Inflammatory macrophage (primary cell): ENCODE measurements at regions not wholly inside any gene's neighbourhood (a gene's known extent, or its start where the extent isn't known, plus 50 kb on each side); places are given as distances from the start of the nearest gene placed in this dataset.

Source experiments
- DNase-seq, 2 donors: peaks; one replicate each; pipeline ENCODE4 v3.0.0-alpha.2; 2020 to 2022

DNA sequence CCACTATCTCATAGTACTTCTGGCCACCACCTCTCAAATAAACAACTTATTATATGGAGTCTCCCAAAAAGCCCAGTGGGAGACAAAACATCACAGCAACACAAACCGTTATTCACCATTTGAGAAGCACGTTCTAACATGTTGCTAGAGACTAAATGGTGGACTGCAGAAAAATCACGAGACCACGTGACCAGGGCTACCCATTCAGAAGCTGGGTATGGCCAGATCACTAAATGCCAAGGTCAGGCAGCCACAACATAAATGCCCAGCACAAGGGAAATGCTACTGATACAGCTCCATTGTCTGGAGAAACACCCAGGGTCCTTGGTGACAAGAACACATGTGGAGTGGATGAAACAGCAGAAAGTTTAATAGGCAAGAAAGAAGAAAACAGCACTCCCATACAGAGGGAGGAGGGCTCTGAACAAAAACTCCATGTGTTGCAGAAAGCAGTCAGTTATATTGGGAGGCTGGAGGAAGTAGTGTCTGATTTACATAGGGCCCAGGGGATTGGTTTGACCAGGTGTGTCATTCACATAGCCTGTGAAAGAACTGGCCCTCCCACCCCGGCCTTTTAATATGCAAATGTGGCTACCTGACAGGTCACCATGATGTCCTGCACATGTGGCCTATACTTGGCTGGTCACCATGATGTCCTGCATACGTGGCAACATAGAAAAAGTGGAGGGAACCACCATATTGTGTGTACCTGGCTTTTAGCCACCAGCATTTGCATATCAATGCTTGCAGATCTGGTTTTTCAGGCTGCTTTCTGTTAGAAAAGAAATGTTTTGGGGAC is 97.2 kb downstream of the TRIM36 start:
- DNase-seq, result no peak

DNA sequence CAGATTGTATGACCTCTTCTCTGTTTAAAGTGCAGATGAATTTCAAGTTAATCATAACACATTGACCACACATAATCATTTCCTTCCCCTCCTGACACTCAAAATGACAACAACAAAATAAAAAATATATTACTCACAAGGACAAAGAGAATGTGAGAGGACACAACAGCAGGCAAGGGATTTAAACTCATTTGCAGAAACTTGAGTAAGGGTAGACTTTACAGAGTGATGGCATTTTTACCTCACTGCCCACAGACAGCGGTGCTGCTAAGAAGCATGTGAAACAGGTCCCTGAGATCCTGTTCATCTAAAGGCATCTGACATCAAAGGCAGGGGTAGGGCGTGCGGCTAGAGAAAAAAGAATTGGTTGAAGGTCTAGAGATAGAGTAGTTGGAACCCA is 99.0 kb downstream of the TRIM36 start:
- no peak for DNase-seq

DNA sequence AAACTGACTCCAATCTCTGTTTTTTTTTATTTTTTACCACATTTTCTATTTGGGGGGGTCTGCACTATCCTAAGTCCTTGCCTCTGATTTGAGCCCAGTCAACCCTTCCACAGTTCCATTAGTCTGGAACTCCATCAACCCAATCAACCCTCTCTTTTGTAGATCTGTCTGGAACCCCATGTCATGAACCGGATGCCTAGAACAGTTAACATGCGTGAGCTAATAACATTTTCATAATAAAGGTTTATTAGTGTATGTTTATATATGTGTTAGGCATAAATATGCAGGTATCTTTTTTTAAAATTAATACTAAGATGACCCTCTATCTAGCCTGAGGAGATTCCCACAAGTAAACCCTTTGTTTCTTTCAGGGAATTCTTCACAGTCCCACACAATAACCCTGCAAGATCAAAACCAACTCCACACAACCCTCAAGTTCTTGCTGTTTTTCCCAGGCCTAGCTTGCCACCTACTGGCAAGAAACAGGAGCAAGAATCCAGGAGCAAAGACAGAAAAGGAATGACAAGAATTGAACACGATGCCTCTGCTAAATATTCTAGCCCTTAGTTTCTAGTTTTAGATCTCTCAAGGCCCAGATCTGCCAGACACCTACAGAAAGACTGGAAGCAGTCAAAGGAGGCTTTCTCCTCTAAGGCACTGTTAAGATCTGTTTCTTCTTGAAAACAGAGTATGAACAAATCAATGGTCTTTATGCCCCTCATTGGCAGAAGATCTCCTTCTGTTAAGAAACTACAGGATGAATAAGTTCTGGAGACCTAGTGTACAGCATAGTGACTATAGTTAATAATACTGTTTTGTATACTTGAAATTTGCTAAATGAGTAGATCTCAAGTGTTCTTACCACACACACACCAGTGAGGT is 100.4 kb downstream of the TRIM36 start:
- DNase-seq, result peak; percentile 41 to 42

DNA sequence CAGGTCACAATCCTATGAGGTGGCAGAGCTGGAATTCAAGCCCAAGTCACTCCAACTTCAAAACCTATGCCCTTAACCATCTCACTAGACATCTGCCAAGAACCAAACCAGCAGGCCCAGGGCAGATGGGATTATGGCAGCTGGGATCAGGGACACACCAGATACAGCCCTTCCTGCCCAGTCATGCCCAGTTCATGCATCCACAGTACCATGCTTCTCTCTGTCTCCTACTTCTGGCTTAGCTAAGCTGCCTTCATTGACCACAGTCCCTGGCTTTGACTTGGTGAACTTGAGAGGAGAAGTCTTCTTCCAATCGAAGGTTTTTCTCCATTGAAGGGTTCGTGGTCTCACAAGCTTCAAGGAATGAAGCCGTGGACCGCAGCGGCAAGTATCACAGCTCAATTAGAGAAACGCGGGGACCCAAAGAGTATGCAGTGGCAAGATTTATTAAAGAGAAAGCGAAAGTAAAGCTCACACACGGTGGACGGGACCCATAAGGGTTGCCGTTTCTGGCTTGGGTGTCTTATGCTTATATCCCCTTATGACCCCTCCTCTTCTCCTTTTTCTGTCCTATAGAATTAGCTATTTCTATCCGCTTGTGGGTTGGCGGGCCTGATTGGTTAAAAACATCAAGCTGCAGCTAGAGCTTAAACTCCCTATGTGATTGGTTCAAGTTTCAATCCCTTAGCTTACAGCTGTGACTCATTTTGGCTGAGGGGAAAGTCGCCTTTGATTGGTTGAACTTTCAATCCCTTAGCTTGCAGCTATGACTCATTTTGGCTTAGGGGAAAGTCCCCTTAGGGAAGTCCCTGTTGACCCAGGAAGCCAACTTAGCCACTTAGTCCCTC is 101.2 kb downstream of the TRIM36 start:
- peak; percentile 28 to 44 for DNase-seq

DNA sequence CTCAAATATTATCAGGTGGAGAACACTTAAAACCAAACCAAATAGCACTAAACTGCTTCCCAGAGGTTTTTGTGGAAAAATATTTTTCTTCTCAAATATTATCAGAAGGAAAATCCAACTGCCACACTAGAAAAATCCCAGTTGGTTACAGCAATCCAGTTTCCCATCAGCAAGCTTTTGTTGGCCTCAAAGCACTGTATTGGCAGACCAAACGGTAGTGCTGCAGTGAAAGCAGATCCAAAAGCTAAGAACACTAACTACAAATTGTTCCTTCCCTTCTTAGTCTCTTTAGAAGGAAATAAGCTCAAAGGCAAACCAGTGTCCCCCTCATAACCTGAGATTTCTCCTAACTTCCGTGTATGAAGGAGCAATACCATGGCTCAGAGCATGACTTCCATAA is 105.3 kb downstream of the TRIM36 start:
- no peak for DNase-seq

DNA sequence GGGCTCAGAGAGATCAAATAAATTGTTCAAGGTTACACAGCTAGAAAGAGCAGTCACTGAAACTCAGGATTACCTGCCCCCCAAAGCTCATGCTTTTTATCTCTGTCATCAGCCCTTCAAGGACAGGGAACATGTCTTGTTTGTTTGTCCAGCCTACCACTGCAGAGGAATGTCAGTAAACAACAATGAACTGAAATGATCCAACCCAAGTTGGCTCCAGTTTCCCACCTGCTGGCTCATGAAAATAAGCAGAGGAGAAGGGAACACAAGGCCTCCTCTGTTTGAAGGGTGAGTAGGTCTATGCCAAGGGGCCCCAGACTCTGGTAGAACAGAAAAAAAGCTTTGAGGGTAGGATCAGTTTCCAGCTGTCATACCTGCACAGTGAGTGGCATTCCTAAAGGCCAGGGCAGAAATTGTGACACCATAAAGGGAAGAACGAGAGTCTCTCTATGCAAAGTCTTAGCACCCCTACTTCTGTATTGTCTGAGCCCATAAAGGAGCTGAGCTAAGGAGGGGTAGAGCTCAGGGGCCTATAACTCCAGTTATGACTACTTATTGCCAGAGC is 115.2 kb downstream of the TRIM36 start:
- no peak for DNase-seq

DNA sequence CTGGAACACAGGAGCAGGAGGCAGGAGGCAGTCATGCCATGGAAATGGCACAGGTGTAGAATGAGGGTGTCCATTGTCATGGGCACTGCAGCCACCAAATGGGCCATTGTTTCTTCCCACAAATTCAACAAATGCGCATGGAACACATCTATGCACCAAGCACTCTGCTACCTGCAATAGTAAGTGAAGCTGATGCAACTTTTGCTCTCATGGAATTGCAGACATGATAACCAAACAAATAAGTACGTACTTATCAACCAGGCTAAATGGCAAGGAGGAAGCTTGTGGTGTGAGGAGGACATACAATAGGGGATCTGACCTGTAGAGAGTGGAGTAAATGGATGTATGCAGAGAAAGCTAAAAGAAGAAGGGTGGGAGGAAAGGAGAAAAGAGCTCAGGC is 116.8 kb downstream of the TRIM36 start:
- no peak for DNase-seq

DNA sequence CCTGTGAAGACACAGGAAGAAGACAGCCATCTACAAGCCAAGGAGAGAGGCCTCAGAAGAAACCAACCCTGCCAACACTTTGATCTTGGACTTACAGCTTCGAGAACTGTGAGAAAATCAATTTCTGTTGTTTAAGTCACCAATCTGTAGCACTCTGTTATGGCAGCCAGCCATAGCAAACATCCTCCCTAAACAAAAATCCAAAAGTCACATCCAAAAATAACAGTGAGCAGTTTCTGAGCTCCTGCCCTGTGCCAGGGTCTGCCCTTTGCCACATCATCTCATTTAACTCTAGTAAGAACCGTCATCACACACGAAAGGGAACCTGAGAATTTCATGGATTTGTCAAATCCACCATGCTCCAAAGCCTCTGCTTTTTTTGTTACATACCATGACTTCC is 118.8 kb downstream of the TRIM36 start:
- no peak for DNase-seq

DNA sequence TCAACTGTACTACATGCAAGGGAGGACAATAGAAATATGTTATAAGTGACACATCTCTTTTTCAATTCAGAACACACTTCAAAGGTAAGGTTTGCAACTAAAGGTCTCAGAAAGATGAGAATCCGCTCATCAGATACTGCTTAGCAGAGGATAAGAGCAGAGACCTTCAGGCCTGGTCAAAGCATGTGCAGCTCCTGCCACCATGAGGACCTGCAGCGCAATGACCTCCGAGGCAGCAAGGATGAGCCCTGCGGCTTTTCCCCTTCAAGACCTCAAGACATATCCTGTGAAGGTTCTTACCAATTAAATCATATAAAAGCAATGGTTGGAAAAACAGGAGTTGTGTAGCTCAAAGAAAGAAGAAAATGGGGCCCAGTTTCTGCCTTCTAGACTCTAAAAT is 135.8 kb downstream of the TRIM36 start:
- peak in 1 of 2 donors; percentile 2 for DNase-seq

DNA sequence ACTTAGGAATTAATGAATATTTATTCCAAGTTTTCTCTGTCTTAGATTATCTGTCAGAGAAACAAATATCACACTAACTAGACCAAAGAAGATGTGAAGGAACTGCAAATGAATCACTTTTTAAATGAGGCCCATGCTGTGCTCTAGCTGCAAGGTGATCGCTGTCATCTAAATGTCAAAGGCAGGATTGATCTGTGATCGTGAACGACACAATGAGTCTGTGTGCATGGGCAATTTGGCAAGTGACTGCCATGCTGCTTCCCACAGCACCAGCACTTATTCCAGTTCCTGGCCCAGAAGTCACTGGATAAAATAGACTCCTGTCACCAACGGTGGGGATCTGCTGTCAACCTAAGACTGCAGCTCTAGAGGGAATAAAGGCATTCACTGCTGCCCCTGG is 141.2 kb downstream of the TRIM36 start:
- no peak for DNase-seq

DNA sequence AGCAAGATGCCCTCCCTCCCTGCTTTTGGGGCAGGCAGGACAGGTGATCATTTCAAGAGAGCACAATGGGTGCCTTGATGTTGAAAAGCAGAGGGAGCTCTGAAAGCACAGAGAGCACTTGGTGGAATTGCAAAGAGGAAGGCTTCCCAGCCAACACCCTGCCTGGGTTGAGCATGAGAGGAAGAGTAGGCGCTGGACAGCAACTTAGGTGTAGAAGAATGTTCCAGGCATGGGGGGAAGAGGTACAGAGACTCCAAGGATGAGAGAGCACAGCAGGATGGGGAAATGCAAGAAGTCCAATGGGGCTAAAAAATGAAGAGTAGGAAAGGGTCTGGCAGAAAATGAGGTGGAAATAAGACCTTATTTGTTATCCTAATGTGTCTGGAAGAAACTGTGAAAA is 144.8 kb downstream of the TRIM36 start:
- no peak for DNase-seq

DNA sequence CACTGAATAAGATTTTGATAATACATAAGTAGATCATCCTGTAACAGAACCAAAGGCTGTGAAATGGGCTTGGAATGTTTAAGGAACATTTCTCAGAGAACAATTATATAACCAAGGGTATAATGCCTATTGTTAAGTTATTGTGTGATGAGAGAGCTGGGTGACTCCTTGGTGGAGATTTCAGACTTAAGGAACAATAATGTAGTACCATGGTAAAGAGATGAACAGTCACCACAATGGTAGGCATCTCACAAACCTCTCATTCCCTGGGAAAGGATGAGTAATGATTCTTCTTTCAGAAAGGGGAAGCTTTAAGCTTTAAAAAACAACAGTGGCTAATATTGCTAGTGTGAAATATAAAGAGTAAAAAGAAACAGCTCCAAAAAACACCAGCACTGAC is 147.4 kb downstream of the TRIM36 start:
- DNase-seq, result no peak

DNA sequence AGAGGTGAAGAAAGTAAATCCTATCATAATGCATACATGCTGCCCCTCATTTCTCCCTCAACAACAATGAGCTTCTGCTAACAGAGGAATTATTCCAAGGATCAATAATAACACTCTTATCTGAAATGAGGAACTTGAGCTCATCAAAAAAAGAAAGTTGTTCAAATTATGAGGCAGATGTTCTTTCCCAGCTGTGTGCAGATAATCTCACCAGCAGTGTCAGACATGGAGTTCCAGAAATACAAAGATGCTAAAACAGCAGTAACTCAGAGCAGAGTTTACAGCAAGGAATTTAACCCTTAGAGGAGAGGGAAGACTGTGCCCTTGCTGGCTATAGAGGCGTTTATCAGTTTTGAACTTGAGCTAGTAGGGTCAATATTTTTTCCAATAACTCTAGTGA is 153.1 kb downstream of the TRIM36 start:
- DNase-seq, result no peak

DNA sequence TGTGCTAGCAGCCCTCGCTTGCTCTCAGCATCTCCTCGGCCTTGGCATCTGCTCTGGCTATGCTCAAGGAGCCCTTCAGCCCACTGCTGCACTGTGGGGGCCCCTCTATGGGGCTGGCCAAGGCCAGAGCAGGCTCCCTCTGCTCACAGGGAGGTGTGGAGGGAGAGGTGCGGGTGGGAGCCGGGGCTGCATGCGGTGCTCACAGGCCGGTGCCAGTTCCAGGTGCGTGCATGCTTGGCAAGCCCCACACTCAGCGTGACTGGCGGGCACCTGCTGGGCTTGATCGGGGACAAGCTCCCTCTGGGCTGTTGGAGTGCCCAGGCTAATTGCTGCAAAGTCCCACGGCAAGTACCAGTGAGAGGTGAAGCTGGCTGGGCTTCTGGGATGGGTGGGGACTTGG is 170.5 kb downstream of the TRIM36 start:
- DNase-seq, result no peak

DNA sequence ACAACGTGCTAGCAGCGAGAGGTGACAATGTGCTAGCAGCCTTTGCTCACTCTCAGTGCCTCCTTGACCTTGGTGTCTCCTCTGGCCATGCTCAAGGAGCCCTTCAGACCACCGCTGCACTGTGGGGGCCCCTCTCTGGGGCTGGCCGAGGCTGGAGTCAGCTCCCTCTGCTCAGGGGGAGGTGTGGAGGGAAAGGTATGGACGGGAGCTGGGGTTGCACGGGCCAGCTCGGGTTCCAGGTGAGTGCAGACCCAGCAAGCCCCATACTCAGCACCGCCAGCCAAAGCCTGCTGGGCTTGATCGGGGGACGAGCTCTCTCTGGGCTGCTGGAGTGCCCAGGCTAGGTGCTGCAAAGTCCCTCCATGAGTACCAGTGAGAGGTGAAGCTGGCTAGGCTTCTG is 180.2 kb downstream of the TRIM36 start:
- DNase-seq, result no peak

DNA sequence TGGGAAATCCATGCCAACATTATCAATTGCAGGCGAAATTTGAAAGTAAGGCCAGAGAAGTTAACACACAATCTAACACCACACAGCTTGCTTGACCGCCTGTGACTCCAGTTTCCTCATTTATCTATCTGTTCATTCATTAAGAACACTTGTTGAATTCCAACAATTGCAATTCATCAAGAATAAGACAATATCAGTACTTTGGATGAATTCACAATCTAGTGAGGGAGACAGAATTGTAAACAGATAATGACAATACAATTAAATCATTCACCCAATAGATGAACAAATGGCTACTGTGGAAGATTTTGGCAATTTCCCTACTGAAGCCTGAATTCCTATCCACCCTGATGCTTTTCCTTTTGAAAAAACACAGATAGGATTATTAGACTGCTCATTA is 181.6 kb downstream of the TRIM36 start:
- DNase-seq, result no peak

DNA sequence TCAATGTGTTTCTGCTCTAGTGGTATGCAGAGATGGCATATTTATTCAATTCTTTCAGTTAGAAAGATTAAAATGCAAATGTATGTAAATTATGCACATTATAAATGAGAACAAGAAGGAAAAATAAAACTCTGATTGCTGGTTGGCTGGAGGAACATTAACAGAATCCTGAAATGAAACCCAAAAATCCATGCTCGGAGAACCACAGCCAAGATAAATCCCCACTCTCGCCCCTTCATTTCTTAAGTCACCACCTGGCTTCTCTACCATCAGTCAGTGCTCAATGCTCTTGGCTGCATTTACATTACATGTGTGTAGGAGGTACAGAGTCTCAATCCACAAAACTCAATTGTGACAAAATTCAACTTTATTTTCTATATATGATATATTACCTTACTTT is 184.9 kb downstream of the TRIM36 start:
- no peak for DNase-seq

DNA sequence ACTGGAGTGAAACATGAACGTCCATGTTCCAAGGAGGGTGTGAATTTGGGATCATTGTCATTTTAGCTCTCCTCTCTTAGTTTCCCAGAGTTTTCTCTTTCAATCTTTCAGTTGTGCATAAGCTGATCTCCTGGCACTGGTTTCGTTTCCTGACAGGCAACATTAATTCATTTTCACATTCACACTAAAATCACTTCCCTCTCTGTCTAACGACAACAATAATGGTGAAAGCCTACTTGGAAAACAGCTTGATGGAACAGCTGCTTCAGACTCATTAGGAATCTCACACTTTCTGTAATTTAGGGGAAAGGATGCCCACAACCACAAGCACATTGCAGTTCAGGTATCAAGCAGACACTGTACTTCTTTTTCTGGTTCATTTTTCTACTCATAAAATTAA is 188.6 kb downstream of the TRIM36 start:
- no peak for DNase-seq

DNA sequence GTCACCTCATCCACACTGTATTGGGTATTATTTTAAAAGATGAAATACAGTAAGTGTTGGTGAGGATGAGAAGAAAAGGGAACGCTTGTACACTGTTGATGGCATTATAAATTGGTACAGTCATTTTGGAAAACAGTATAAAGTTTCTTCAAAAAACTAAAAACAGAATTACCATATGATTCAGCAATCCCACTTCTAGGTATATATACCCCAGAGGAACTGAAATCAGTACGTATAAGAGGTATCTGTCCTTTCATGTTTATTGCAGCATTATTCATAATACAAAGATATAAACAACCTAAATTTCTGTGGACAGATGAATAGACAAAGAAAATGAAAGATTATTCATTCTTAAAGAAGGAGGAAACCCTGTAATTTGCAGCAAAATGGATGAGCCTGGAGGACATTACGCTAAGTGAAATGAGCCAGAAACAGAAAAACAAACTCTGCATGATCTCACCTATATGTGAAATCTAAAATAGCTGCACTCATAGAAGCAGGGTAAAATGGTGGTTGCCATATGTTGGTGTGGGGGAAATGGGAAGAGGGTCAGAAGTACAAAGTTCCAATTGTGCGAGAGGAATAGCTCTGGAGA is 191.6 kb downstream of the TRIM36 start:
- DNase-seq, result no peak

DNA sequence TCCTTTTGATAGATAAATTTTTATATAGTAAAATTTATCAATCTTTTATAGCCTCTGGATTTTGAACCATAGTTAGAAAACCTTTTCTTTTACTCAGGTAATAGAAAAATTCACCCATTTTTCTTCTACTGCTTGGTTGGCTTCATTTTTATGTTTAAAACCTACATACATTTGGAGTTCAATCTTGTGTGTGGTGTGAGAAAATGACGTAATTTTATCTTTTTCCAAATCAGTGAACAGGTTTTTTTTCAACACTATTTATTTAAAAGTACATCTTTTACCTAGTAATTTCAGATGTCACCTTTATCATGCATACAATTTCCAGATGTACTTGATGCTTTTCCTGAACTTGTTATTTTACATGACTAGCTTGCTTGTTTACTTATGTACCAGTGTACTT is 200.2 kb downstream of the TRIM36 start:
- no peak for DNase-seq

DNA sequence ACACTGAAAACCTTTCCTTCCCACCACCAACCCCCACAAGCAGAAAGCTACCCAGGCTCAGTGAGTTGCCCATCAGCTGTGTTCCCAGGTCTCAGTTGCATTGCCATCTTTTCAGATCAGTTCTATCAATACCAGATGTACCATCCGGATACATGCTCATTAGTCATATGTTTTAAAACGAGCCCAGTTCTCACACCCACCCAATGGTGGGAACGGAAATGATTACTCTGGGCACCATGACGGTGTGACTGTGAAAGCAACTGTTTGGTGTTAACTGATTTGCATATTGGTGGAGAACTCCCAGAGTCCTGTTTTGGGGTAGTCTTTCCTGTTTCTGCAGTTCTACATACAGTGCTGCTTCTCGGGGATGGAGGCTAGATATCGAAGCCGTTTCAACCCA is 212.3 kb downstream of the TRIM36 start:
- DNase-seq, result no peak

DNA sequence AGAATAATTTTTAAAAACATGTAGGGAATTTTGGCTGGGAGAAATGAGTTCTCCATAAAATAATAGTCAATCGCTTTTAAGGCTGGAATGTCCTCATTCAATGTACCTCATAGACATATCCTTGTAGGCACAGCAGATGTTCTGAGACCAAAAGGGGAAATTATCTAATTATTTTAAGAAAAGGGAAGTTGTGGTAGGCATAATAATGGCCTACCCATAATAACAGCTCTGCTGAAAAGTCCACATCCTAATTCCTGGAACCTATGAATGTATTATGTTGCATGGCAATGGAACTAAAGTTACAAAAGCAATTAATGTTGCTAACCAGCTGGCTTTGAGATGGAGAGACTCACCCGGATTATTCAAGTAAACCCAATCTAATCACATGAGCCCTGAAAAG is 216.1 kb downstream of the TRIM36 start:
- peak; percentile 52 to 88 for DNase-seq
